GM10248 (cell line): ENCODE measurements at regions not wholly inside any gene's neighbourhood (a gene's known extent, or its start where the extent isn't known, plus 50 kb on each side); places are given as distances from the start of the nearest gene placed in this dataset.

Source experiments
- CTCF ChIA-PET: fragments of 300-600 bp; sonication (Branson Sonifier 250); formaldehyde crosslinking; extraction: SDS; loops from one replicate; lab custom pipeline; 2021; ENCODE audit warnings: antibody characterized with exemption; lab: Yijun Ruan, JAX
- POLR2A ChIA-PET: fragments of 350-650 bp; sonication (Branson Sonifier 250); formaldehyde crosslinking; extraction: SDS; loops from one replicate; lab custom pipeline; 2020; ENCODE audit warnings: antibody characterized with exemption; lab: Yijun Ruan, JAX
- DNase-seq: peaks from one replicate; pipeline ENCODE4 v3.0.0; 2012; ENCODE audit errors: extremely low spot score
- CTCF ChIP-seq: IDR thresholded peaks from 2 replicates; pipeline ENCODE4 v1.5.1; 2012; ENCODE audit warnings: mild to moderate bottlenecking, low read depth; ENCODE audit errors: extremely low read depth, missing control alignments, control extremely low read depth

GRCh38 chr7:15863951-15864625 lies 177.6 kb upstream of the MEOX2 start:
- no peak for DNase-seq
- no peak for TF ChIP-seq CTCF
- POLR2A ChIA-PET, result no interaction called here
- CTCF ChIA-PET, result no interaction called here

- TF ChIP-seq CTCF, result no peak
- DNase-seq, result no peak
- CTCF ChIA-PET, result interaction anchor here (1.6 kb wide), 1 partner anchor 9 kb away, joined by 4 read pairs; no protein-coding TSS in a partner anchor
- POLR2A ChIA-PET, result no interaction called here
These were observed 176.3 kb upstream of the MEOX2 start for GRCh38 chr7:15862781-15863165.

GRCh38 chr7:15862016-15862780 lies 175.7 kb upstream of the MEOX2 start:
- no peak for TF ChIP-seq CTCF
- CTCF ChIA-PET, result interaction anchor here (1.6 kb wide), 1 partner anchor 8 kb away, joined by 4 read pairs; no protein-coding TSS in a partner anchor

GRCh38 chr7:15860264-15860949 lies 173.9 kb upstream of the MEOX2 start:
- ChIA-PET CTCF (no interaction called here), POLR2A (no interaction called here)
- DNase-seq, result no peak
- no peak for TF ChIP-seq CTCF

More at GRCh38 chr7:15862016-15862780, 175.7 kb upstream of the MEOX2 start:
- POLR2A ChIA-PET, result no interaction called here
- no peak for DNase-seq

- no peak for DNase-seq
- no peak for TF ChIP-seq CTCF
- ChIA-PET POLR2A (no interaction called here), CTCF (no interaction called here)
These were observed 170.5 kb upstream of the MEOX2 start for GRCh38 chr7:15857026-15857425.

GRCh38 chr7:15856311-15856710 lies 169.8 kb upstream of the MEOX2 start:
- CTCF ChIA-PET, result no interaction called here
- POLR2A ChIA-PET, result no interaction called here
- TF ChIP-seq CTCF, result no peak
- DNase-seq, result no peak
